HepG2 (cell line): ENCODE measurements at regions not wholly inside any gene's neighbourhood (a gene's known extent, or its start where the extent isn't known, plus 50 kb on each side); places are given as distances from the start of the nearest gene placed in this dataset.
A peak's percentile ranks its signal among the peaks of the same experiment; 100 is the strongest.

Source experiments
- BORCS8-MEF2B ChIP-seq: sonication (generic); formaldehyde crosslinking; IDR thresholded peaks from 2 replicates; pipeline ENCODE4 v1.8.0; 2022; ENCODE audit warnings: mild to moderate bottlenecking, missing genetic modification reagents
- EED ChIP-seq: sonication (generic); formaldehyde crosslinking; IDR thresholded peaks from 2 replicates; pipeline ENCODE4 v1.5.0; 2020; ENCODE audit warnings: mild to moderate bottlenecking, missing genetic modification reagents
- GABPA ChIP-seq, 2 experiments: IDR thresholded peaks; 2 replicates each; pipeline ENCODE4 v1.6.1; 2011 to 2016; ENCODE audit warnings: low read depth in 2 of 2, low read length in 1 of 2, missing biosample characterization in 1 of 2, missing genetic modification characterization in 1 of 2
- RXRB ChIP-seq: IDR thresholded peaks from 2 replicates; pipeline ENCODE4 v1.6.1; 2016; ENCODE audit warnings: borderline replicate concordance, missing genetic modification reagents, missing compliant biosample characterization
- TRIM22 ChIP-seq: fragments of 450-650 bp; IDR thresholded peaks from 2 replicates; pipeline ENCODE4 v1.6.1; 2017
- ZBTB25 ChIP-seq: IDR thresholded peaks from 2 replicates; pipeline ENCODE4 v1.6.1; 2018; ENCODE audit warnings: missing genetic modification reagents
- ZBTB8A ChIP-seq: sonication (generic); formaldehyde crosslinking; IDR thresholded peaks from 2 replicates; pipeline ENCODE4 v1.4.0; 2020; ENCODE audit warnings: mild to moderate bottlenecking, low read depth, missing genetic modification reagents, borderline replicate concordance
- ZNF331 ChIP-seq: sonication (generic); formaldehyde crosslinking; IDR thresholded peaks from 2 replicates; pipeline ENCODE4 v1.4.0; 2020; ENCODE audit warnings: missing genetic modification reagents
- ZNF773 ChIP-seq: sonication (generic); formaldehyde crosslinking; IDR thresholded peaks from 2 replicates; pipeline ENCODE4 v1.4.0; 2020; ENCODE audit warnings: missing genetic modification reagents, borderline replicate concordance
- TF ChIP-seq, protein P1 (sequence below): sonication (generic); formaldehyde crosslinking; IDR thresholded peaks from 2 replicates; pipeline ENCODE4 v1.4.0; 2020; ENCODE audit warnings: missing genetic modification reagents, borderline replicate concordance
- TF ChIP-seq, protein P2 (sequence below): IDR thresholded peaks from 2 replicates; pipeline ENCODE4 v1.6.1; 2016; ENCODE audit warnings: mild to moderate bottlenecking

DNA sequence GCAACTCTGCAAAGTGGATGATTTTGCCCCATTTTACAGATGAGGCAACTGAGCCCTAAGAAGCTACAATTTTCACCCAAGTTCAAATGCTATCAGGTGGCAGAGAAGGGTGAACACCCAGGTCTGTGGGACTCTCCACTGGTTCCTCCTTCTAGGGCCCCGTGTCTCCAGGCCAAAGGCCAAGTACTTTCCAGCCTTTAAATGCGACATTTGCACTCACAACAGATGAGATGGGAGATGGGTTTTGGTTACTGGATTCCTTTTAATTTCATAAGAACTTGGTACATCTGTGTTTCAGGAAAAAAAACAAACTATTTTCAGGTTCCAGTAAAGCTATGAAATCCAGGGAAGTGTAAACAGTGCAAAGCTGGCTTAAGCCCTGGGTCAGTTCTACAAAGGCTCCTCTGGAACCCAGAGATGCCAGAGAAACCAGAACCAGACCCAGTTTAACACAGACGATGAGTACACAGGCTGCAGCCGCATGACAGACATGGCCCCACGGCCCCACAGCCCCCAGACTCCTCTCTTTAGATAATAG, 361.7 kb downstream of the ANAPC1 start (continued):
- TF ChIP-seq EED (CRISPR knock-in tag) (no peak), ZBTB25 (CRISPR knock-in tag) (peak; percentile 82; the same call in 1 of the 2 replicates), ZNF331 (CRISPR knock-in tag) (peak; percentile 60; the same call in 1 of the 2 replicates), ZBTB8A (CRISPR knock-in tag) (no peak), TRIM22 (no peak), GABPA (IDR thresholded peaks at IDR 0.05; ENCODE audit: low read depth, low read length) (no peak), GABPA (CRISPR knock-in tag; IDR thresholded peaks at IDR 0.05; ENCODE audit: low read depth) (no peak), RXRB (CRISPR knock-in tag) (peak; percentile 63; the same call in 1 of the 2 replicates), BORCS8-MEF2B (CRISPR knock-in tag) (no peak), ZNF773 (CRISPR knock-in tag) (no peak)
- TF ChIP-seq, protein P1, sequence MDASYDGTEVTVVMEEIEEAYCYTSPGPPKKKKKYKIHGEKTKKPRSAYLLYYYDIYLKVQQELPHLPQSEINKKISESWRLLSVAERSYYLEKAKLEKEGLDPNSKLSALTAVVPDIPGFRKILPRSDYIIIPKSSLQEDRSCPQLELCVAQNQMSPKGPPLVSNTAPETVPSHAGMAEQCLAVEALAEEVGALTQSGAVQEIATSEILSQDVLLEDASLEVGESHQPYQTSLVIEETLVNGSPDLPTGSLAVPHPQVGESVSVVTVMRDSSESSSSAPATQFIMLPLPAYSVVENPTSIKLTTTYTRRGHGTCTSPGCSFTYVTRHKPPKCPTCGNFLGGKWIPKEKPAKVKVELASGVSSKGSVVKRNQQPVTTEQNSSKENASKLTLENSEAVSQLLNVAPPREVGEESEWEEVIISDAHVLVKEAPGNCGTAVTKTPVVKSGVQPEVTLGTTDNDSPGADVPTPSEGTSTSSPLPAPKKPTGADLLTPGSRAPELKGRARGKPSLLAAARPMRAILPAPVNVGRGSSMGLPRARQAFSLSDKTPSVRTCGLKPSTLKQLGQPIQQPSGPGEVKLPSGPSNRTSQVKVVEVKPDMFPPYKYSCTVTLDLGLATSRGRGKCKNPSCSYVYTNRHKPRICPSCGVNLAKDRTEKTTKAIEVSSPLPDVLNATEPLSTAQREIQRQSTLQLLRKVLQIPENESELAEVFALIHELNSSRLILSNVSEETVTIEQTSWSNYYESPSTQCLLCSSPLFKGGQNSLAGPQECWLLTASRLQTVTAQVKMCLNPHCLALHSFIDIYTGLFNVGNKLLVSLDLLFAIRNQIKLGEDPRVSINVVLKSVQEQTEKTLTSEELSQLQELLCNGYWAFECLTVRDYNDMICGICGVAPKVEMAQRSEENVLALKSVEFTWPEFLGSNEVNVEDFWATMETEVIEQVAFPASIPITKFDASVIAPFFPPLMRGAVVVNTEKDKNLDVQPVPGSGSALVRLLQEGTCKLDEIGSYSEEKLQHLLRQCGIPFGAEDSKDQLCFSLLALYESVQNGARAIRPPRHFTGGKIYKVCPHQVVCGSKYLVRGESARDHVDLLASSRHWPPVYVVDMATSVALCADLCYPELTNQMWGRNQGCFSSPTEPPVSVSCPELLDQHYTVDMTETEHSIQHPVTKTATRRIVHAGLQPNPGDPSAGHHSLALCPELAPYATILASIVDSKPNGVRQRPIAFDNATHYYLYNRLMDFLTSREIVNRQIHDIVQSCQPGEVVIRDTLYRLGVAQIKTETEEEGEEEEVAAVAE = no peak
- TF ChIP-seq, protein P2, sequence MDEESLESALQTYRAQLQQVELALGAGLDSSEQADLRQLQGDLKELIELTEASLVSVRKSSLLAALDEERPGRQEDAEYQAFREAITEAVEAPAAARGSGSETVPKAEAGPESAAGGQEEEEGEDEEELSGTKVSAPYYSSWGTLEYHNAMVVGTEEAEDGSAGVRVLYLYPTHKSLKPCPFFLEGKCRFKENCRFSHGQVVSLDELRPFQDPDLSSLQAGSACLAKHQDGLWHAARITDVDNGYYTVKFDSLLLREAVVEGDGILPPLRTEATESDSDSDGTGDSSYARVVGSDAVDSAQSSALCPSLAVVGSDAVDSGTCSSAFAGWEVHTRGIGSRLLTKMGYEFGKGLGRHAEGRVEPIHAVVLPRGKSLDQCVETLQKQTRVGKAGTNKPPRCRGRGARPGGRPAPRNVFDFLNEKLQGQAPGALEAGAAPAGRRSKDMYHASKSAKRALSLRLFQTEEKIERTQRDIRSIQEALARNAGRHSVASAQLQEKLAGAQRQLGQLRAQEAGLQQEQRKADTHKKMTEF = peak; percentile 58; the same call in 1 of the 2 replicates
